A549 (cell line): ENCODE measurements at regions not wholly inside any gene's neighbourhood (a gene's known extent, or its start where the extent isn't known, plus 50 kb on each side); places are given as distances from the start of the nearest gene placed in this dataset.

Experiments used
- ATAC-seq, 2 experiments: fragments of 200-7000 bp in 1 of 2; fragments of >200 bp in 1 of 2; cut with Nextera tagmentation in 1 of 2; cut with Tn5 transposase in 1 of 2; 3 replicates each; pipeline versions ENCODE4 v1.8.0 to v1.9.1; 2018 to 2020; ENCODE audit warnings: mild to moderate bottlenecking in 1 of 2, moderate library complexity in 1 of 2
- CTCF ChIA-PET: fragments of 300-600 bp; sonication (Branson Sonifier 250); formaldehyde crosslinking; extraction: SDS; loops from one replicate; lab custom pipeline; 2021; ENCODE audit warnings: antibody characterized with exemption, inconsistent platforms; lab: Yijun Ruan, JAX
- POLR2A ChIA-PET: fragments of 350-600 bp; formaldehyde crosslinking; extraction: SDS; loops from one replicate; lab custom pipeline; 2021; ENCODE audit warnings: antibody characterized with exemption, inconsistent platforms; lab: Yijun Ruan, JAX
- DNase-seq, 2 experiments: peaks; one replicate each; pipeline versions ENCODE4 v3.0.0 to v3.0.0-alpha.2; 2011 to 2016; ENCODE audit warnings: low read depth in 1 of 2, low spot score in 1 of 2
- FAIRE-seq: peaks from 2 replicates; lab custom pipeline; 2011; peaks lifted over from hg19 to GRCh38; lab: Jason Lieb, UNC
- H3K27ac ChIP-seq, 2 experiments: fragments of >200 bp; sonication (Bioruptor Twin); formaldehyde crosslinking; 3 replicates each; pipeline ENCODE4 v1.5.1; 2016 to 2017
- H3K4me1 ChIP-seq: fragments of >200 bp; sonication (Bioruptor Twin); formaldehyde crosslinking; 3 replicates; pipeline ENCODE4 v1.6.1; 2016
- H3K4me2 ChIP-seq: fragments of >200 bp; sonication (Bioruptor Twin); formaldehyde crosslinking; 3 replicates; pipeline ENCODE4 v1.6.1; 2016
- H3K4me3 ChIP-seq: fragments of >200 bp; sonication (Bioruptor Twin); formaldehyde crosslinking; 3 replicates; pipeline ENCODE4 v1.5.1; 2016
- H3K9me3 ChIP-seq: fragments of >200 bp; sonication (Bioruptor Twin); formaldehyde crosslinking; 3 replicates; pipeline ENCODE4 v1.6.1; 2016
- ATOH8 ChIP-seq: fragments of 250-450 bp; sonication (Bioruptor Pico); IDR thresholded peaks from 2 replicates; pipeline ENCODE4 v1.5.0; 2020; ENCODE audit warnings: low read depth, mild to moderate bottlenecking, moderate library complexity
- CBX8 ChIP-seq: fragments of 200-600 bp; sonication (generic); IDR thresholded peaks from 2 replicates; pipeline ENCODE4 v1.6.1; 2016
- CTCF ChIP-seq: fragments of >200 bp; sonication (Bioruptor Twin); formaldehyde crosslinking; IDR thresholded peaks from 3 replicates; pipeline ENCODE4 v1.5.1; 2016
- EP300 ChIP-seq, 2 experiments: fragments of >200 bp; sonication (Bioruptor Twin); formaldehyde crosslinking; IDR thresholded peaks; 2 replicates in 1 of 2; 3 replicates in 1 of 2; pipeline ENCODE4 v1.6.1; 2016 to 2017
- HOXB5 ChIP-seq: fragments of 250-450 bp; sonication (Bioruptor Pico); IDR thresholded peaks from 2 replicates; pipeline ENCODE4 v1.5.0; 2020; ENCODE audit warnings: mild to moderate bottlenecking, moderate library complexity
- KDM5A ChIP-seq: fragments of 200-600 bp; sonication (generic); IDR thresholded peaks from 2 replicates; pipeline ENCODE4 v1.6.1; 2016; ENCODE audit warnings: antibody characterized with exemption, mild to moderate bottlenecking
- NFE2L2 ChIP-seq: fragments of 150-350 bp; conservative IDR thresholded peaks from 2 replicates; pipeline ENCODE4 v1.6.1; 2014; ENCODE audit warnings: low read length
- PBX3 ChIP-seq: IDR thresholded peaks from 2 replicates; pipeline ENCODE4 v1.6.1; 2012
- PHF8 ChIP-seq: fragments of 200-600 bp; sonication (generic); IDR thresholded peaks from 2 replicates; pipeline ENCODE4 v1.6.1; 2016; ENCODE audit warnings: low read depth, mild to moderate bottlenecking, antibody characterized with exemption, moderate library complexity, borderline replicate concordance
- POLR2A ChIP-seq: IDR thresholded peaks from 2 replicates; pipeline ENCODE4 v1.6.1; 2012; ENCODE audit warnings: mild to moderate bottlenecking, low read length
- RAD21 ChIP-seq, 2 experiments: fragments of >200 bp in 1 of 2; sonication (Bioruptor Twin) in 1 of 2; formaldehyde crosslinking in 1 of 2; IDR thresholded peaks in 1 of 2; conservative IDR thresholded peaks in 1 of 2; 2 replicates in 1 of 2; 3 replicates in 1 of 2; pipeline ENCODE4 v1.6.1; 2012 to 2018; ENCODE audit warnings: inconsistent platforms in 1 of 2
- RARB ChIP-seq: fragments of 250-450 bp; sonication (Bioruptor Pico); IDR thresholded peaks from 2 replicates; pipeline ENCODE4 v1.8.0; 2021; ENCODE audit warnings: mild to moderate bottlenecking, moderate library complexity
- SMC3 ChIP-seq: fragments of >200 bp; sonication (Bioruptor Twin); formaldehyde crosslinking; IDR thresholded peaks from 3 replicates; pipeline ENCODE4 v1.6.1; 2018; ENCODE audit warnings: inconsistent platforms
- SREBF2 ChIP-seq: fragments of 450-650 bp; IDR thresholded peaks from 2 replicates; pipeline ENCODE4 v1.6.1; 2014; ENCODE audit warnings: mild to moderate bottlenecking, moderate library complexity
- TFCP2L1 ChIP-seq: fragments of 250-450 bp; sonication (Bioruptor Pico); IDR thresholded peaks from 2 replicates; pipeline ENCODE4 v1.5.0; 2021; ENCODE audit warnings: mild to moderate bottlenecking
- ZNF302 ChIP-seq: fragments of 250-450 bp; sonication (Bioruptor Pico); IDR thresholded peaks from 2 replicates; pipeline ENCODE4 v1.9.0; 2021; ENCODE audit warnings: inconsistent platforms, mild to moderate bottlenecking, moderate library complexity
- WGBS: methylation state at CpG from one replicate; pipeline ENCODE4 v1.1.6; 2017; ENCODE audit errors: missing lambda C conversion rate; 5-methylcytosine and 5-hydroxymethylcytosine counted together

GRCh38 chr7:110573862-110574528 is 516.9 kb upstream of the LRRN3 start (continued):
- TF ChIP-seq RAD21 (conservative IDR thresholded peaks at IDR 0.05 in 1 of 2, IDR thresholded peaks at IDR 0.05 in 1 of 2) (no peak), EP300 (IDR thresholded peaks at IDR 0.05) (no peak)

- no peak for FAIRE-seq
- Histone ChIP-seq H3K9me3 (no peaks in the 10 kb centered on the region), H3K4me3 (no peak overlapping the region)
- TF ChIP-seq SMC3, result no peak
- no peak for TF ChIP-seq POLR2A
- TF ChIP-seq NFE2L2, result no peak
- TF ChIP-seq PHF8, result no peak
- TF ChIP-seq CBX8, result no peak
- no peak for TF ChIP-seq PBX3
- no peak for TF ChIP-seq SREBF2
- TF ChIP-seq, all 56 proteins: peak for 0
- H3K4me1 ChIP-seq, result no peaks in the 10 kb centered on the region
- H3K27ac ChIP-seq, result no peak overlapping the region
- no peak overlapping the region for H3K4me2 ChIP-seq
- DNase-seq, result no peak
- no peak for ATAC-seq
- ChIA-PET POLR2A (no interaction called here), CTCF (no interaction called here)
Measured at GRCh38 chr7:110587294-110587693, 503.6 kb upstream of the LRRN3 start.

- CTCF ChIA-PET, result no interaction called here
- no peak overlapping the region for H3K4me2 ChIP-seq
- DNase-seq (no peak), FAIRE-seq (no peak), ATAC-seq (0 out of 6 replicates have a peak, but pooled peaks of 1 of the 2 experiments have one; percentile 39)
- H3K4me3 ChIP-seq, result no peak overlapping the region
- POLR2A ChIA-PET, result no interaction called here
- H3K4me1 ChIP-seq, result no peaks in the 10 kb centered on the region
- no peaks in the 10 kb centered on the region for H3K9me3 ChIP-seq
- H3K27ac ChIP-seq, result no peak overlapping the region
- 55% methylated on average over 5 of the region's 5 CpGs for WGBS
- TF ChIP-seq CTCF, result peak; percentile 5; the same call in 1 of the 3 replicates
- TF ChIP-seq RAD21 (conservative IDR thresholded peaks at IDR 0.05 in 1 of 2, IDR thresholded peaks at IDR 0.05 in 1 of 2), result 0 out of 5 replicates have a peak, but pooled peaks of 1 of the 2 experiments have one; percentile 14
- TF ChIP-seq KDM5A, result no peak
- no peak for TF ChIP-seq RARB (CRISPR knock-in tag)
Measured at GRCh38 chr7:110590415-110590814, 500.5 kb upstream of the LRRN3 start.

- no peak for FAIRE-seq
- ATAC-seq, result no peak
- WGBS, result 51% methylated on average over 4 of the region's 4 CpGs
- TF ChIP-seq ATOH8 (CRISPR knock-in tag), result no peak
- TF ChIP-seq KDM5A, result no peak
- TF ChIP-seq ZNF302 (CRISPR knock-in tag), result no peak
- TF ChIP-seq TFCP2L1 (CRISPR knock-in tag), result no peak
- no peak for TF ChIP-seq HOXB5 (CRISPR knock-in tag)
- POLR2A ChIA-PET, result no interaction called here
- no peak overlapping the region for H3K27ac ChIP-seq
- CTCF ChIA-PET, result no interaction called here
- no peak overlapping the region for H3K4me2 ChIP-seq
- no peaks in the 10 kb centered on the region for H3K9me3 ChIP-seq
- H3K4me1 ChIP-seq, result no peaks in the 10 kb centered on the region
- no peak for DNase-seq
- H3K4me3 ChIP-seq, result no peak overlapping the region
Measured at GRCh38 chr7:110591341-110591740, 499.6 kb upstream of the LRRN3 start.
